ENCODE measurements at regions not wholly inside any gene's neighbourhood (a gene's known extent, or its start where the extent isn't known, plus 50 kb on each side); places are given as distances from the start of the nearest gene placed in this dataset.
"Not testable (repeated sequence)": the region's sequence is repeated elsewhere in the genome, so short reads cannot be mapped to it uniquely, and the experiment has no call there.

DNA sequence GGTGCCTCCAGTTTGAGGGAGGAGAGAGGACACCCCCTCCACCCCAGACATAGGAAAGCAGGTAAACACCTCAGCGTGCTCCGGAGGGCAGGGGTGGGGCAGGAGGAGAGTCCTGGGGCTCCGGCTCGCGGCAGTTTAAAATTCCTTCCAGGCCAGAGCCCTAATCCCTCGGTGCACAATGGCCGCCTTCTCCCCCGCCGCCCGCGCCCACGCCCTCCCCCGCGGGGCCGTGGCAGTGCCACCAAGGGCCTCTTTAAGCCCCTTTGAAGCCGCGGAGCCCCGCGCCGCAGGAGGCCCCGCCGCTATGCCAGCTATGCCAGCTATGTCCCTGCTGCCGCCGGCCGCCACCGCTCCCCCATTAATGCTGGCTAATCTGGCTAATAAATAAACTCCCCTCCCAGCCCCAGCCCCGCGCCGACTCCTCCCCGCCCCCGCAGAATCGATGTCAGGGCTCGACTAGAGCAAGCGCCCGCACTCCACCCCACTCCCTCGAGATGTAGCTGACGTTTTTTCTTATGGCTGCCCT is 125.1 kb downstream of the MRPL14 start:
- no peak overlapping the region; the same call in 1 of the 2 replicates for H3K27ac ChIP-seq
- TF ChIP-seq, protein P1, sequence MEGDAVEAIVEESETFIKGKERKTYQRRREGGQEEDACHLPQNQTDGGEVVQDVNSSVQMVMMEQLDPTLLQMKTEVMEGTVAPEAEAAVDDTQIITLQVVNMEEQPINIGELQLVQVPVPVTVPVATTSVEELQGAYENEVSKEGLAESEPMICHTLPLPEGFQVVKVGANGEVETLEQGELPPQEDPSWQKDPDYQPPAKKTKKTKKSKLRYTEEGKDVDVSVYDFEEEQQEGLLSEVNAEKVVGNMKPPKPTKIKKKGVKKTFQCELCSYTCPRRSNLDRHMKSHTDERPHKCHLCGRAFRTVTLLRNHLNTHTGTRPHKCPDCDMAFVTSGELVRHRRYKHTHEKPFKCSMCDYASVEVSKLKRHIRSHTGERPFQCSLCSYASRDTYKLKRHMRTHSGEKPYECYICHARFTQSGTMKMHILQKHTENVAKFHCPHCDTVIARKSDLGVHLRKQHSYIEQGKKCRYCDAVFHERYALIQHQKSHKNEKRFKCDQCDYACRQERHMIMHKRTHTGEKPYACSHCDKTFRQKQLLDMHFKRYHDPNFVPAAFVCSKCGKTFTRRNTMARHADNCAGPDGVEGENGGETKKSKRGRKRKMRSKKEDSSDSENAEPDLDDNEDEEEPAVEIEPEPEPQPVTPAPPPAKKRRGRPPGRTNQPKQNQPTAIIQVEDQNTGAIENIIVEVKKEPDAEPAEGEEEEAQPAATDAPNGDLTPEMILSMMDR (conservative IDR thresholded peaks at IDR 0.05) = no peak

DNA sequence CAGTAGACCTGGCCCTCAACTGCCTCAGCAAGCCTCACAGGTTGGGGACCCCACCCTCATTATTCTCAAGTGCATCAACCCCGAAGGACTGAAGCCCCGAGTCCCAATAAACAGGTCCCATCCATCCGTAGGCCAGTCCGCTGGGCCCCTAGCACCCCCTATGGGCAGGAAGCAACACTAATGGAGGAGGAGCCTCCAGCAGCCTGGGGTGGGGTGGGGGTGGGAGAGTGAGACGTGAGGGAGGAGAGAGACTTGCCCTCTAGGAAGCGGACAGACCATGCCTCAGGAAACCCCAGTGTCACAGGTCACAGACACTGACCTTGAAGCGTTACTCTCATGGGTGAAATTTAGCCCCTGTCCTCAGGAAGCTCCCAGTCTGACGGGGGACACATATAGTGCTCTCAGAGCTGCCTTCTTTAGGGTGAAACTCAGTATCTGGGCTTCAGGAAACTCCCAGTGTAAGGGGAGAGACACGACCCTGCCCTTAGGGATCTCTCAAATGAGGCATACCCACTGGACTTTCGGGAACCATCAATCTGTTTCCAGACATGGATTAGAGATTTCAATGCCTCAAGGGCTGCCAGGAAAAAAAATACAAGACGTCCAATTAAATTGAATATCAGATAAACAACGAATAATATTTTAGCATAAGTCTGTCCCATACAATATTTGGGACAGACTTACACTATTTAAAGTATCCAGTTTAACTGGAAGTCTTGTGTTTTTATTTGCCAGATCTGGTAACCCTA is 125.8 kb downstream of the MRPL14 start:
- TF ChIP-seq, protein P1 (conservative IDR thresholded peaks at IDR 0.05) = peak; percentile 35; the same call in 1 of the 2 replicates

DNA sequence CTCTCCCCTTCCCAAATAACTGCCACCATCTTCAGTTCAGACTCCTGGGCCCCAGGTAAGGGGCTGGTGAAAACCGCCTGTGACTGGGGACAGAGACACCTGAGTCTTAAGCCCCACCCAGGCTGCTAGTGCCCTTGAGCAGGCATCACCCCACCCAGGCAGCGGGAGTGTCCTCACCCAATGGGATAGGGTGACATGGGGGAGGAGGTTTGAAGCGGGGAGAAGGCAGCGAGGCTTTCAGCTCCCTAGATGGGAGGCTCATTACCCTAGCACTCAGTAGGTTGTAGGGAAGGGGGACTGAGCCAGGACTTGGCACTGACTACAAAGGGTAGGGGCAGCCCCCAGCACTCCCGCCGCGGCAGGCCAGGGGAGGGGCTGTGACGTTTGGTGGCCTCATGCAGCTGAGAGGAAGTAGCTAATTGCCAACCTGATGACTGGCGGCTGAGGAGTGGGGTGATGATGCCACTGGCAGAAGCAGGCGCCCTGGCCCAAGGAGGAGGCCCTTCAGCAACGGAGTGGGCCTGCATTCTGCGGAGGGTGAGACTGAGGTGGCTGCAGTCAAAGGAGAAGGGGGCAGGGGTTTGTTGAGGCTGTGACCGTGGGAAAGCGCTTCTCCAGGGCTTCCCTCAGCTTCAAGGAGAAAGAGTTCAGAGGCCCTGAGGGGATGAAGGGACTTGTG is 126.9 kb downstream of the MRPL14 start:
- no peak overlapping the region for H3K27ac ChIP-seq
- TF ChIP-seq, protein P1 (conservative IDR thresholded peaks at IDR 0.05) = no peak

More for the DNA sequence above, 125.8 kb downstream of the MRPL14 start:
- no peak overlapping the region; the same call in 1 of the 2 replicates for H3K27ac ChIP-seq

DNA sequence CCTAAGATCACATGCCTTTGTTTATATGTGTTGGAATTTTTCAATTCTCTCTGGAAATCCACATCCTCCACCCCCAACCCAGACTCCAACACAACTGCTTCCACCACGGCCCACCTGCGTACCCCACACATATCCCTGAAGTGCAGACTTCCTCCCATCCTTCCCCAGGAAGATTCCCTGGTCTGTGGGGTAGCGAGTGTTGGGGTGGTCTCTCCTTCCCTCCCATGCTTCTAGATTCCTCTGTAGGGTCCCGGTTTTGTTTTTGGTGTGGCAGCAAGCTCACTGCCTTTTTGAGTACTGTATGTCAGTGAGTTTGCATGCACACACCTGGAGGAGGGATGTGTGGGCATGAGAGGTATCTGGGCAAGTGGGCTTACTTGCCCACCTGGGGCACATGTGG is 127.6 kb downstream of the MRPL14 start:
- TF ChIP-seq, protein P1 (conservative IDR thresholded peaks at IDR 0.05) = no peak
- H3K27ac ChIP-seq = no peak overlapping the region

DNA sequence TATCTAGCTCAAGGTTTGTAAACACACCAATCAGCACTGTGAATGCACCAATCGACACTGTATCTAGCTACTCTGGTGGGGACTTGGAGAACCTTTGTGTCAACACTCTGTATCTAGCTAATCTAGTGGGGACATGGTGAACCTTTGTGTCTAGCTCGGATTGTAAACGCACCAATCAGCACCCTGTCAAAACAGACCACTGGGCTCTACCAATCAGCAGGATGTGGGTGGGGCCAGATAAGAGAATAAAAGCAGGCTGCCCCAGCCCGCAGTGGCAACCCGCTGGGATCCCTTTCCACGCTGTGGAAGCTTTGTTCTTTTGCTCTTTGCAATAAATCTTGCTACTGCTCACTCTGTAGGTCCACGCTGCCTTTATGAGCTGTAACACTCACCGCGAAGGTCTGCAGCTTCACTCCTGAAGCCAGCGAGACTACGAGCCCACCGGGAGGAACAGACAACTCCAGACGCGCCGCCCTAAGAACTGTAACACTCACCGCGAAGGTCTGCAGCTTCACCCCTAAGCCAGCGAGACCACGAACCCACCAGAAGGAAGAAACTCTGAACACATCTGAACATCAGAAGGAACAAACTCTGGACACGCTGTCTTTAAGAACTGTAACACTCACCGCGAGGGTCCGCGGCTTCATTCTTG is 128.5 kb downstream of the MRPL14 start:
- not testable (repeated sequence) for H3K27ac ChIP-seq

DNA sequence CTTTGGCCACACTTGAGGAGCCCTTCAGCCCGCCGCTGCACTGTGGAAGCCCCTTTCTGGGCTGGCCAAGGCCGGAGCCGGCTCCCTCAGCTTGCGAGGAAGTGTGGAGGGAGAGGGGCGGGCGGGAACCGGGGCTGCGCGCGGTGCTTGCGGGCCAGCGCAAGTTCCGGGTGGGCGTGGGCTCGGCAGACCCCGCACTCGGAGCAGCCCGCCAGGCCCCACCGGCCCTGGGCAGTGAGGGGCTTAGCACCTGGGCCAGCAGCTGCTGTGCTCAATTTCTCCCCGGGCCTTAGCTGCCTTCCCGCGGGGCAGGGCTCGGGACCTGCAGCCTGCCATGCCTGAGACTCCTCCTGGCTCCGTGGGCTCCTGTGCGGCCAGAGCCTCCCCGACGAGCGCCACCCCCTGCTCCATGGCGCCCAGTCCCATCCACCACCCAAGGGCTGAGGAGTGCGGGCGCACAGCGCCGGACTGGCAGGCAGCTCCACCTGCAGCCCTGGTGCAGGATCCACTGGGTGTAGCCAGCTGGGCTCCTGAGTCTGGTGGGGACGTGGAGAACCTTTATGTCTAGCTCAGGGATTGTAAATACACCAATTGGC is 129.2 kb downstream of the MRPL14 start:
- H3K27ac ChIP-seq = not testable (repeated sequence)

DNA sequence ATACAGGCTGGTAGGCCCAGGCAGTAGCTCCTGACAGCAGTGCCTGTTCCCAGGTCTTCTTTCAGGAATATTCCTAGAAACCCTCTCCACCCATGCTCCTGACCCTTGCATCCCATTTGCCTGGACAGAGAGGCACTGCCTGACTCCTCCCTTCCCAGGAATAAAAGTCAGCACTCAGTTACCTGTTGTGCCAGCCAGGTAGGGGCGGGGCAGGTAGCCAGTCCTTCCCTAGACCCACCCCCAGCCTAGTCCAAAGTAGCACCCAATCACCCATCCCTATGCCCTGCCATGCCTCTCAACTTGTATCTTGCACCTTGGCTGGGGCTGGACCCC is 129.9 kb downstream of the MRPL14 start:
- TF ChIP-seq, protein P1 (conservative IDR thresholded peaks at IDR 0.05) = no peak
- no peak overlapping the region for H3K27ac ChIP-seq

DNA sequence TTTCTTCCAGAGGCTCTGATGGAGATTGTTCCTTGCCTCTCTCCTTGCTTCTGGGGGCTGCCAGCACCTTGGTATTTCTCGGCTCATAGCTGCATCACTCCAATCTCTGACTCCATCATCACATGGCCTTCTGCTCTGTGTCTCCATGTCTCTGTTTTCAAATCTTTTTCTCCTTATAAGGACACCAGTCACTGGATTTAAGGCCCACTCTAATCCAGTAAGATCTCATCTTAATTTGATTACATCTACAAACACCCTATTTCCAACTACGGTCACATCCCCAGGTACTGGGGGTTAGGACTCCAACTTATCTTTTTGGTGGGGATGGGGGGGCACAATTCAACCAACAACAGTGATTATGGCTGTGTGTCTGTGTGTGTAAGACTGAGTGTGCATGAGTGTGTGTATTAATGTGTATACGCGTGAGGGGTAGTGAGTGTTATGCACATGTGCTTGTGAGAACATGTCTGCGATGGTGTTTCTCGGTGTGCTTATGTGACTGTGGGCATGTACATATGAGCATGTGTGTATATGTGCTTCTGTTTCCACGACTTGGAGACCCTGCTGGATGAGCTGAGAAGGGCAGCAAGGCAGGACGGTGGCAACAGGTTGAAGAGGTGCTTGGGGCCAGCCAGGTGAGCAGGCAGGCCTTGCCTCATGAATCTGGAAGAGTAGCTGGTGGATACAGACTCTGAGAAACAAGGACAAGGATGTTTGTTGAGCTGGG is 130.5 kb downstream of the MRPL14 start:
- no peak overlapping the region for H3K27ac ChIP-seq

More for the DNA sequence above, 130.5 kb downstream of the MRPL14 start:
- TF ChIP-seq, protein P1 (conservative IDR thresholded peaks at IDR 0.05) = no peak

All from VCaP (cell line).